GM21786 (cell line): ENCODE measurements at regions not wholly inside any gene's neighbourhood (a gene's known extent, or its start where the extent isn't known, plus 50 kb on each side); places are given as distances from the start of the nearest gene placed in this dataset.
"Not testable (repeated sequence)": the region's sequence is repeated elsewhere in the genome, so short reads cannot be mapped to it uniquely, and the experiment has no call there.

ENCODE experiments used
- ATAC-seq: cut with Tn5 transposase; IDR thresholded peaks from one replicate; pipeline ENCODE4 v1.9.1; 2021; ENCODE audit not compliant: unreplicated experiment

DNA sequence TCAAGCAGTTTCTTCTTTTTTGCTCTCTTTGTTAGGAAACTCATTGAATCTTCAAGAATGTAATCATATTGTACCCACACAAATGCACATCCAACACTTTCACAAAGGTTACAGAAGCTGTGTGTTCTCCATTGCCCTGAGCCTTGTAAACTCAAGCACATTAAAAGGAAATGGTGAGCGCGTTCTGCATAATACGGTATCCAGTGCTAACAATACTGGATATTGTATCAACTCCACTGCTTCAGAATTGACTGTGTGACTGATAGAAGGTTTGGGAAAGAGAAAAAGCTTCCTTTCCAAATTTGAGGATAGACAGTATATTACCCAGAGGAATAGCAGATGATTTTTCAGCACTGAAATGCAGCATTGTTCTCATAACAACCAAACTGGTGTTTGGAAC is 268.9 kb upstream of the RBMS3 start:
- no peak for ATAC-seq

DNA sequence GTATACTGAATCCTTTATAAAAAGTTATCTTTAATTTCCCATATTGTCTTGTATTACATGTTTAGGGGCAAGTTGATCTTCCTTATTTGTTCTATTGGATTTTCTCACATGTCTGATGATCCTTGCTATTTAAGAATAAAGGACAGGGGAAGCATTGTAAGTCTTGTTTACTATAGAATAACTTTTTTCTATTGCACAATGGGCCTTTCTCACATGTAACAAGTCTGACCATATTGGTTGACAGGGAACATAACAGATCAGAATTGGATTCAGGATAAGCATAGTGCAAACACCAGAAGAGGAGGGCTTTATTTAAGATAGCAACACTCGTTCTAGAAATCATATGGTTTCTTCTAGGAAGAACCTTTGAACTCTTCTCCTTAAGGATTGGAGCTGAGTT is 257.9 kb upstream of the RBMS3 start:
- ATAC-seq: no peak

DNA sequence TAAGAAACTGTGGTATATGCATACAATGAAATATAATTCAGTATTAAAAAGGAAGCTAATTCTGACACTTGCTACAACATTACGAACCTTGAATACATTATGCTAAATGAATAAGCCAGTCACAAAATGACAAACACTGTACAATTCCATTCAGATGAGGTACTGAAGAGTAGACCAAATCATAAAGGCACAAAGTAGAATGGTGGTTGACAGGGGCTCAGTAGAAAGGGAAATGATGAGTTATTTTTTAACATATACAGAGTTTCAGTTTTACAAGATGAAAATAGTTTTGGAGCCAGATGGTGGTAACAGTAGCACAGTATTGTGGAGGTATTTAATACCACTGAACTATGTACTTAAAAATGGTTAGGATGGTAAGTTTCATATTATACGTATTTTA is 254.6 kb upstream of the RBMS3 start:
- ATAC-seq: peak; percentile 97

DNA sequence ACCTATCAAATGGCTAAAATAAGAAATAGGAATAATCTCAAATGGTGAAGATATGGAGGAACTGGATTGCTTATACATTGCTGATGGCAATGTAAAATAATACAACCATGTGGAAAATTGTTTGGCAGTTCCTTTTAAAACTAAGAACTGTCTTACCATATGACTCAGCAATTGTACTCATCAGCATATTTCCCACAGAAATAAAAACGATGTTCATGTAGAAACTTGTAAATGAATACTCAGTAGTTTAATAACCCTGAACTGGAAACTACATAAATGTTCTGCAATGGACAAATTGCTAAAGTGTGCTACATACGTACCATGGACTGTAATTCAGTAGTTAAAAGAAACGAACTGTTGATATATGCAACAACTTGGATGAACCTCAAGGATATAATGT is 253.9 kb upstream of the RBMS3 start:
- no peak for ATAC-seq

DNA sequence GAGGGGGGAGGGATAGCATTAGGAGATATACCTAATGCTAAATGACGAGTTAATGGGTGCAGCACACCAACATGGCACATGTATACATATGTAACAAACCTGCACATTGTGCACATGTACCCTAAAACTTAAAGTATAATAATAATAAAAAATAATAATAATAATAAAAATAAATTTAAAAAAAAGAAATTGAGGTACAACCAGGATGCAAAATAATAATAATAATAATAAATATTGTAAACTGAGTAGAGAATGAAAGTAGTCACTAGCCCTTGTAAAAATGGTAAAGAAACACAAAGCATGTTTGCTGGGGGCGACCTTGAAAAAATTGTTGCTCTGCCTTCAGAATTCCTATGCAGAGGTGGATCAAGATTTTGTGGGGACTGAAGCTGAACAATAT is 249.7 kb upstream of the RBMS3 start:
- not testable (repeated sequence) for ATAC-seq

DNA sequence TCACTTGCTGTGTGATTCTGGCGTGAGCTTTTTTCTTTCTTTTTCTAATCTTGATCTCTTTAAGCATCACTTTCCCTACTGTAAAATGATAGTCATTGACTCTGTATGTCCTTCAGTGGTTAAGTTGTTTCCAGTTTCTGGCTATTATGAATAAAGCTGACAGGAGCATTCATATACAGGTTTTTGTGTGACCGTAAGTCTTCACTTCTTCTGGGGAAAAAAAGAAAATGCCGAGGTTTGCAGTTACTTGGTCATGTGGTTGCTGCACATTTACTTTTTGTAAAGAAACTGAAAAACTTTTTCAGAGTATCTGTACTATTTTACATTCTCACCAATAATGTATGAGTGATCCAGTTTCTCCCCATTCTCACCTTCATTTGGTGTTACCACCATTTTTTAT is 247.4 kb upstream of the RBMS3 start:
- ATAC-seq: no peak

DNA sequence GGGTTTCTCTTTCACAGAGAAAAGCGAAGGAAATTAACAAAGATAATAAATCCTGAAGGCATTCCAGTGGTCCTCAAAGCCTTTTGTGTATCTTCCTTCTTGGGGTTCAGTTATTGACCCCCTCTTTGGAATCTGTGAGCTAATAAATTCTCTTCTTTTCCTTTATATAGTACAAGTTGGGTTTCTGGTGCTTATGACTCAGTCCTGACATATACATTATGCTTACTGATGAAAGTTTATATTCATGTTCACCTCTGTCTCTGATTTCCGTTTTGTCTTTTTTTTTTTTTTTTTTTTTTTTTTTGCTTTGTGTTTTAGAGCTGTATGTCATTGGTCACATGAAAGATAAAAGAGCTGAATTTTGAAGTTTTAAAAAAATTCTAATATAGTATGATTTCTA is 230.7 kb upstream of the RBMS3 start:
- no peak for ATAC-seq

DNA sequence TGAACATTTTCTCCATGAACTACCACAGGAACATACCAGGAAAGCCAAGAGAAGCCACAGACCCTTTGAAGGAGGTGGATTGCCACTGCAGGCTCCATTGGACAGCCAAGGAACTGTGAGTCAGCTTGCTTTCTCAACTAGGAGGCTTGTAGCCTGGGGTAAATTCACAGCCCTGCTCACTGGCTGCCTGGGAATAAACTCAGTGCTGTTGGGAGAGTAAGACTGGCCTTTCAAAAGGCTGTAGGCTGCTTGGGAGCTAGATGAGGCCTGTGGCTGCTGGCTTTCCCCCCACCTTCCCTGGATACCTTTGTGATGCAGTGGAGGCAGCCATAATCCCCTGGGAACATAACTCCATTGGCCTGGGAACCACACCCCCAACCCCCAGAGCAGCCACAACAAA is 223.5 kb upstream of the RBMS3 start:
- ATAC-seq: no peak

DNA sequence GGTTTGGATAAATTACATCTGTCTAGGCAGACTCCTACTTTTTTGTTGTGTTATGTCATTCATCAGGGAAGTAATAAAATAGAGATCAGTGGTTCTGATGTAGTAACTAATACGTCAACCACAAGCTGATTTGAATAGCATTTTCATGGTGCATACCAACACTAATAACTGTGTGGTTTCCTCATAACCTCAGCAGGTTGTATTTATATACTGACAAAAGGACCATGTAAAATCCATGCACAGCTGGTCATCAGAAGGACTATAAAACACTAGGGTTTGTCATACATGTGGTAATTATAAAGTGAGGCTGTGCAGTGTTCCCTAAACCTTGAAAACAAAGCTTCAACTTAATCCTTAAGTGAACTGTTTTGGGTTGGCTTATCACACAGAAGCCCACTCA is 216.8 kb upstream of the RBMS3 start:
- no peak for ATAC-seq

DNA sequence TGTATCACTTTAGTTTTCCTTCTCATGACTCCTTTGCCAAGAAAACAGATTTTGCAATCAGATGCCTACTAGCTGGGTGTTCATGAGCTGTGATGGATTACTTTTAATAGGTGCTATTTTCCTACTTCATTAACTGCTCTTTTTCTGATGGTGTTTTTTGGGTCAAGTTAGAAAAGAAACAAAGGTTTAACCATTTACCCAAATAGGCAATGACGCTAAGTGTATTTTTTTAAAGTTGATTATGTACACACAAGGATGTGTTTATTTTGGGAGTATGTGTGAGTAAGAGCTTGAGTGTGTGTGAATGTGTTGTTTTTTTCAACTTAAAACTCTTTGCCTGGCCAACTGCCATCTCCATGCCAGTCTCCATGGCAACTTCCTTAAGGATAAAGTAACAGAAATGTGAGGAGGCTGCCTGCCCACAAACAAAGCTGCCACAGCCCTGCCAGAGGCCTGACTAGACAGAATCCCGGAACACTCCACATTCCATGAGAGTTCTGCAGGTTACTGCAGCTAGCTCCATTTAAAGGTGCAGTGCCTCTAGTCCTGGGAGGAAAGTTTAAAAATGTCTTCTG is 215.6 kb upstream of the RBMS3 start:
- ATAC-seq: no peak

DNA sequence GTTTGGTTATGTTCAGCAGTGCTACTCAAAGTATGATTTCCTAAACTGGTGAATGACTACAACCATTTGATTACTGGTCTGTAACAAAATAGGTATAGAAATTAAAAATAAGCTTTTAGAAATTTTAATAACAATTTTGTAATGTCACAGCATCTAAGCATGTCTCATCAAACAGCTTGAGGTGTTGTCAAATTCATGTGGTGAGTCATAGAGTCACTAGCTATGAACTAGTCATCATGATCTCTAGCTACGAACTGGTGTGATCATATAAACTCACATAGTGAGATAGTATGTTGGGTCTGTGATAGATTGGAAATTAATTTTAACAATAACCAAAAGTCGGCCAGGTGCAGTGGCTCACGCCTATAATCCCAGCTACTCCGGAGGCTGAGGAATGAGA is 213.9 kb upstream of the RBMS3 start:
- no peak for ATAC-seq

DNA sequence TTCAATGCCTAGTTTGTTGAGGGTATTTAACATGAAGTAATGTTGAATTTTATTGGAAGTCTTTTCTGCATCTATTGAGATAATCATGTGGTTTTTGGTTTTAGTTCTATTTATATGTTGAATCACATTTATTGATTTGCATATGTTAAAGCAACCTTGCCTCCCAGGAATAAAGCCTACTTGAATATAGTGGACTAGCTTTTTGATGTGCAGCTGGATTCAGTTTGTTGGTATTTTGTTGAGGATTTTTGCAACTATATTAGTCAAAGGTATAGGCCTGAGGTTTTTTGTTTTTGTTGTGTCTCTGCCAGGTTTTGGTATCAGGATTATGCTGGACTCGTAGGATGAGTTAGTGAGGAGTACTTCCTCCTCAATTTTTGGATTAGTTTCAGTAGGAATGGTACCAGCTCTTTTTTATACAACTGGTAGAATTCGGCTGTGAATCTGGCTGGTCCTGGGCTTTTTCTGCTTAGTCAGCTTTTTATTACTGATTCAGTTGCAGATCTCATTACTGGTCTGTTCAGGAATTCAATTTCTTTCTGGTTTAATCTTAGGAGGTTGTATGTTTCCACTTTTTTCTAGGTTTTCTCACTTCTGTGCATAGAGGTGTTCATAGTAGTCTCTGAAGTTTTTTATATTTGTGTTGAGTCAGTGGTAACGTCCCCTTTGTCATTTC is 209.8 kb upstream of the RBMS3 start:
- ATAC-seq: no peak

DNA sequence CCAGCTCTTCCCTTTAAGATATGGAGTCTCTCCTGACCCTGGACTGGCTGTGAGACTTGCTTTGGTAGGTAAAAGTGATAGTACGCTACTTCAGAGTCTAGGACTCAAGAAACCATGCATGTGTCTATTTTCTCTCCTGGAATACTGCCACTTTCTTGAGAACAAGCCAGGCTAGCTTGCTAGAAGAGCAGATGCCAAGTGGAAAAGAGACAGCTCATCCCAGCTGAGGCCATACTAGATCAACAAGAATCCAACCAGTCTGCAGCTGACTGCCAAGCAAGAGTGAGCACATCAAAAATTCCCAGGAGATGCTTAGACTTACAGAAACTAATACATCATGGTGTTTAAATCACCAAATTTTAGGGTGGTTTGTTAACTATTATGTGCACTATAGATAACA is 208.3 kb upstream of the RBMS3 start:
- no peak for ATAC-seq

DNA sequence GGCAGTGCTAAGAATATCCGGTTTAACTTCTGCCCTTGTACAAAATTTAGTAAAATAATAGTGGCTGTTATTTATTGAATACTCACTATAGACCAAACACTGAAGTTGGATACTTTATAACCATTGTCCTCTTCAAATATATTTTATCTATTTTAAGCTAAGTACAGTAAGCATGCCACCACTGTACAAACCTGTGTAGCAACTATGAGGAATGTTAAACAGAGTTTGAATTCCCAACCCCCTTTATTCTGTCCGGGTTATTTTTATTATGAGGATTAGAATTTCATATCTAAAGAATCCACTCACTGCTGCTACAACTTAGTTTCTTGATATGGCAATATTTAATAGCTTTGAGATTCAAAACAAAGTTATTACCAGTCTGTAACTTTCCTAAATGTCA is 203.5 kb upstream of the RBMS3 start:
- no peak for ATAC-seq

DNA sequence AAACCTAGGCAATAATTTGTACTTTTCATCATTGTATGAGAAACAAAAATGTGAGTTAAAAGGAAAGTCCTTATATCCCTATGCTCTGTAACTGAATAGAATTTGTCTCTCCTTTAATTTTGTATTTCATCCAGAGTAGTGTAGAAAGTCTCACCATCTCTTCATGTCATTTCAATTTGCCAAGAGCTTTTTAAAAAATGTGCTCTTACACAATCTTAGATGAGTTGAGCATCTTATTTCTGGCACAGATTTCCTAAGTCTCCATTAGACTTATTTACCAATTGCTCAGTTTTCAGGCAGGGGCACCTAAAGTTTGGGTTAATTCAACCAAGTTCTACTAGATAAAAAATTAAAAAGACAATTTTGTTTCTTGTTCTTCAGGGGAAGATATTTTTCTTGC is 201.5 kb upstream of the RBMS3 start:
- ATAC-seq: no peak

DNA sequence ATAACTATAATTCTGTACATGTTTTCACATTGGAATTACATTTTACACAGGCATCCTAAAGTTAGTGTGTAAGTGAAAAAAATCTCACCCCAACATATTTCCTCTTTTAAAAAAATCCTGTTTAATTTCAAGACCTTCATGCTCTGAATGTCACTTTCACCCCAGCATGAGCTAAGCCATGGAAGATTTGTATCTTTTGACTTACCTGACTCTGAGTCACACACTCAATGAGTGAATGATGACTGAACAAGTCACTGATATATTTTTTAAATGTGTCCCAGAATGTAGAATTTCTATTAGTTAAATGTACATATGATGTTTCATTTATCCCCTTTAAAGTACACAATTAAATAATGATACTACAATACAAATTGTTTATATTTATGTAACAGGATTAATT is 199.9 kb upstream of the RBMS3 start:
- no peak for ATAC-seq

DNA sequence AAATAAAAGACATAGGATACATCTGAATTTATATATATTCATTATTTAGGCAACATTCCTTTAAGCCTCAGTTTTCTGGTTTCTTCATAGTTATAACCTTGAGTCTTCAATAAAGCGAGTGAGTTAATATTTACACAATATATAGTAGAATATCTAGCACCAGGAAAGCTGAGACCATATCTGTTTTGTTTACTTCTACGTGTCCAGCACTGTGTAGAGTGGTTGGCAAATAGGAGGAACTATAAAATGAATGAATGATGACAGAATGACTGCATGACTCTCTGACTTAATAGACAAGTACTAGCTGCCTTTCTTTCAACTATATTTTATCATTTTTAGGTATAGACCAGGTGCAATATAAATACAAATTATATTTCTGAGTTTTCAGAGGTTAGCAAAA is 197.8 kb upstream of the RBMS3 start:
- no peak for ATAC-seq

DNA sequence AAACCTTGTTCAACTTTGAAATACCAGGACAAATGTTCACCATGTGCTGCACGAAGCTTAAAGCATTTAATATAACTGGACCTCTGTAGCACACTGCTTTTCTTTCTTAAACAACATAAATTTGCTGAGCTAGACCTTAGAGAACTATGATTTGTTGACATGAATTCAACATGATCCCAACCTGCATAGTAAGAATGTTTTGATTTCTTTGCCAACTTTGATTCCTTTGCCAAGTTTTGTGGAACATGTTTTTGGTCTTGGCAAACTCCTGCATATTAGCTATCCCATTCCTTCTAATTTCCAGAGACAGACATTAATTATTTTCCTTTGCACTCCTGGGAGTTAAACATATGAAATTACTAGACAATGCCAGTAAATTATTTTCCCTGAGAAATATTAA is 197.2 kb upstream of the RBMS3 start:
- no peak for ATAC-seq

DNA sequence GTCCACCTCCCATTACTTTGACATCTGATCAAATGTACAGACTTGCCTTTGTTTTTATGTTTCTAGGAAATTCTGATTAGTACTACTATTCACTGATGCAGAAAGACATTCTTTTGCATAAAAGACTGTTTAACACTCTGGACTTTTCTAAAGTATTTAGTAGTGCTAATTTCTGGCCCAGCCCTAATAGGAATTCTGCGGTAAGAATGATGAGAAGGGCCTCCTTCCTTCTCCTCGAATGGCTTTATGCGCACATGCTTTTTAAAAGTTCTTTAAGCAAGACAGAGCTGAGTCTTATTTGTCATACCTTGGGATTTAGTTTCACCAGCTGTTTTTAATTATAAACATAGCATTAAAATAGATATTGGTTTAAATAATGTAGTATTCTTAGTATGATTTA is 192.3 kb upstream of the RBMS3 start:
- ATAC-seq: no peak

DNA sequence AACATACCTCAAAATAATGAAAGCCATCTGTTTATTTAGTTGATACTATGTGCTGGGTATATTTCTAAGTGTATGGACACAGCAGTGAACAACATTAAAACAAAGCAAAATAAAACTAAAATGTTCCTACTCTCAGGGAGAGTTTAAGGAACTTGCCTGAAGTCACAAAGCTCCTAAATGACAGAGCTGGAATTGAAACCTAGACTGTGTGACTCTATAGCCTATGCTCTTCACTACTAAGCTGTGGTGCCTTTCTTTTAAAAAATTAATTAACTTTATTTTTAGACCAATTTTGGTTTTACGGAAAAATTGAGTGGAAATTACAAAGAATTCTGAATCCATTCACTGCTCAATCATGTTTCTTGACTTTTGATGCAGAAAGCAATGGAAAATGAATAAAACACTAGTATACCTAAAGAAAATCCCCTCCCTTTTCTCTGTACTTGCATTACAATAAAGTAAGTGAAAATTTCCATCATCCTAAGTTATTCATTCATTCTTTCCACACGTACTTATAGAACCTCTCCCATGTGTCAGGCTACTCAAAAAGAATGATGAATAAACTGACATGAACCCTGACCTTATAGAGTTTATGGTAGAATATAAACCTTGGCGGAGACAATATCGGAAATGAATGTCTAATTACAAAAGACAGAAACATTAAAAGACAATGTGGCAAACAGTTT is 189.8 kb upstream of the RBMS3 start:
- ATAC-seq: no peak

DNA sequence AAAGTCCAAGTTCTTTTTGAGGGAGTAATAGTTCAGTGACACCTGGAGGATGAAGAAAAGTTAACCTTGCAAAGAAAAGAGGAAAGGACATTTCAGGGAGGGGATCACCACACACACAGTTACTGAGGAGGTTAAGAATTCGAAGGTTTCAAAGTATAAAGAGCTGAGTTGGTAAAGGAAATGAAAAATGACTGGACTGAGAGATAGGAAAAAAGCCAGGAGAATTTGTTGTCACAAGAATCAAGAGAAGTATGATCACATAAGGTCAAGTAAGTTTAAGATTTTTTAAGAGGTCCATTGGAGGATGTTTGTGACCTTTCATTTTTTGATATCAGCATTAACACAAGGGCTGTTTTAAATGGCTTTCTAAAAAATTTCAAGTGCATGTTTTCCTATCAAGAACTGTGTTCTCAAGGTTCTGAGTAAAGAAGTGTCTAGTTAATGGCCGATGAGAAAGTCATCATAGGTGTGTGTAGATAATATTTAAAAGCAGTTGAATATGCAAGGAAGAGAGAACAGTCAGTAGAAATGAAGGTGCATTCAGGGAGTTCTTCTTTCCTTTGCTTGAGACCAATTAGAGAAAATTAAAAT is 189.2 kb upstream of the RBMS3 start:
- ATAC-seq: no peak

DNA sequence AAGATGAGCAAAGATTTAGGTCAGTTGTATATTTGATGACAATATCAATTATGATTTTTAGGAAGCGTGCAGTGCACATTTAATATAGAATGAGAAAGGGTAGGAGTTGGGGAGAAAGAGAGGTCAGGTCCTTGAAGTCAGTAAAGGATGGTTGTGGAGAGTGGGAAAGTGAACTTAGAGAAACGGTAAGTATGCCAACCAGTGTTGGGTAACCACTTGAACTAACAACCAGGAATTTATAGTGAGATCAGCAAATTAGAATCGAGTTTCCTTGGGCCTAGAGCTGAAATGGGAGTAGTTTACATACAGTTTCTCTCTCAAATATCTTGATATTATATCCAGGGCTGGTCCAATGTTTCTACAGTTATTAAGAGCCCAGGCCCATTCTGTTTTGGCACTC is 188.5 kb upstream of the RBMS3 start:
- no peak for ATAC-seq
